Smooth muscle cell (in vitro differentiated cells): ENCODE measurements at regions not wholly inside any gene's neighbourhood (a gene's known extent, or its start where the extent isn't known, plus 50 kb on each side); places are given as distances from the start of the nearest gene placed in this dataset.

ENCODE experiments used
- DNase-seq: peaks from one replicate; lab custom pipeline; 2025; ENCODE audit not compliant: unreplicated experiment; lab: John Stamatoyannopoulos, UW
- H2AFZ ChIP-seq: fragments of 200-600 bp; sonication (generic); 2 replicates; pipeline ENCODE4 v1.6.0; 2016; ENCODE audit warnings: antibody characterized with exemption, low read depth, mild to moderate bottlenecking
- H3F3A ChIP-seq: fragments of 200-600 bp; sonication (generic); 2 replicates; pipeline ENCODE4 v1.6.0; 2017; ENCODE audit warnings: antibody characterized with exemption, low read depth
- H3K27ac ChIP-seq: fragments of 200-600 bp; sonication (generic); 2 replicates; pipeline ENCODE4 v1.5.1; 2016; ENCODE audit warnings: low read depth, mild to moderate bottlenecking
- H3K27me3 ChIP-seq: fragments of 200-600 bp; sonication (generic); 2 replicates; pipeline ENCODE4 v1.6.1; 2016; ENCODE audit warnings: low read depth, mild to moderate bottlenecking
- H3K36me3 ChIP-seq: fragments of 200-600 bp; sonication (generic); 2 replicates; pipeline ENCODE4 v1.5.1; 2016; ENCODE audit warnings: low read depth
- H3K4me1 ChIP-seq: fragments of 200-600 bp; sonication (generic); 2 replicates; pipeline ENCODE4 v1.5.1; 2016; ENCODE audit warnings: low read depth
- H3K4me2 ChIP-seq: fragments of 200-600 bp; sonication (generic); 2 replicates; pipeline ENCODE4 v1.6.0; 2016; ENCODE audit warnings: mild to moderate bottlenecking
- H3K4me3 ChIP-seq: fragments of 200-600 bp; sonication (generic); 2 replicates; pipeline ENCODE4 v1.5.1; 2016; ENCODE audit warnings: mild to moderate bottlenecking
- H3K79me2 ChIP-seq: fragments of 200-600 bp; sonication (generic); 2 replicates; pipeline ENCODE4 v1.6.0; 2016; ENCODE audit warnings: low read depth, mild to moderate bottlenecking
- H3K9ac ChIP-seq: fragments of 200-600 bp; sonication (generic); 2 replicates; pipeline ENCODE4 v1.6.0; 2016; ENCODE audit warnings: low read depth
- H3K9me3 ChIP-seq: fragments of 200-600 bp; sonication (generic); replicated peaks from 2 replicates; pipeline ENCODE4 v1.5.1; 2016; ENCODE audit warnings: low read depth
- H4K20me1 ChIP-seq: fragments of 200-600 bp; sonication (generic); 2 replicates; pipeline ENCODE4 v1.6.0; 2016; ENCODE audit warnings: low read depth
- WGBS: methylation state at CpG from one replicate; pipeline ENCODE4 v1.1.7; 2016; ENCODE audit warnings: low lambda C conversion rate; 5-methylcytosine and 5-hydroxymethylcytosine counted together
- TF ChIP-seq, protein P1 (sequence below): fragments of 200-600 bp; sonication (generic); IDR thresholded peaks from 2 replicates; pipeline ENCODE4 v1.5.1; 2017; ENCODE audit warnings: borderline replicate concordance, mild to moderate bottlenecking, antibody characterized with exemption; ENCODE audit not compliant: insufficient read depth, poor library complexity, severe bottlenecking

DNA sequence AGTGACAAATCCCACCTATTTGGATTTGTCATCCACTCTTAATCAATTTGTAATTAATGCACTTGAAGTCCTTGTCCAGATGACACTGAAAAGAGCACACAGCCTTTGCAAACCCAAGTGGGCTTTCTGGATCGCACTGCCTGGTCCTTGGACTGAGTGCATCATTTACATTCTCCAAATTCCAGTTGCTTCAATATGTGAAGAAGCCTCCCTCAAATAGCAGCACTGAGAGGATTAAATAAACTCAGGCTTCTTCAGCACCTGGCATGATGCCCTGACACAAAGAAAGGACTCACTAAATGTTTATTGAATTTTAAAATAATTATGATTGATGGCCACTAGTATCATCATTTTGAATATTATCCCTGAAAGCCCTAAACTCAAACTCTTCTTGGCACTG lies 496.5 kb downstream of the VRK1 start:
- TF ChIP-seq, protein P1, sequence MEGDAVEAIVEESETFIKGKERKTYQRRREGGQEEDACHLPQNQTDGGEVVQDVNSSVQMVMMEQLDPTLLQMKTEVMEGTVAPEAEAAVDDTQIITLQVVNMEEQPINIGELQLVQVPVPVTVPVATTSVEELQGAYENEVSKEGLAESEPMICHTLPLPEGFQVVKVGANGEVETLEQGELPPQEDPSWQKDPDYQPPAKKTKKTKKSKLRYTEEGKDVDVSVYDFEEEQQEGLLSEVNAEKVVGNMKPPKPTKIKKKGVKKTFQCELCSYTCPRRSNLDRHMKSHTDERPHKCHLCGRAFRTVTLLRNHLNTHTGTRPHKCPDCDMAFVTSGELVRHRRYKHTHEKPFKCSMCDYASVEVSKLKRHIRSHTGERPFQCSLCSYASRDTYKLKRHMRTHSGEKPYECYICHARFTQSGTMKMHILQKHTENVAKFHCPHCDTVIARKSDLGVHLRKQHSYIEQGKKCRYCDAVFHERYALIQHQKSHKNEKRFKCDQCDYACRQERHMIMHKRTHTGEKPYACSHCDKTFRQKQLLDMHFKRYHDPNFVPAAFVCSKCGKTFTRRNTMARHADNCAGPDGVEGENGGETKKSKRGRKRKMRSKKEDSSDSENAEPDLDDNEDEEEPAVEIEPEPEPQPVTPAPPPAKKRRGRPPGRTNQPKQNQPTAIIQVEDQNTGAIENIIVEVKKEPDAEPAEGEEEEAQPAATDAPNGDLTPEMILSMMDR = no peak
- H3K36me3 ChIP-seq = no peaks in the 10 kb centered on the region
- 59% methylated on average over 1 of the region's 1 CpG for WGBS
- H3F3A ChIP-seq = no peaks in the 10 kb centered on the region
- H3K27ac ChIP-seq = no peak overlapping the region
- H3K4me2 ChIP-seq = no peak overlapping the region
- no peak overlapping the region for H3K4me3 ChIP-seq
- H3K27me3 ChIP-seq = no peaks in the 10 kb centered on the region
- no peaks in the 10 kb centered on the region for H3K4me1 ChIP-seq
- H2AFZ ChIP-seq = no peak overlapping the region
- DNase-seq = no peak
- no peaks in the 10 kb centered on the region for H3K79me2 ChIP-seq
- no peaks in the 10 kb centered on the region for H4K20me1 ChIP-seq
- no peaks in the 10 kb centered on the region for H3K9me3 ChIP-seq
- H3K9ac ChIP-seq = no peak overlapping the region

DNA sequence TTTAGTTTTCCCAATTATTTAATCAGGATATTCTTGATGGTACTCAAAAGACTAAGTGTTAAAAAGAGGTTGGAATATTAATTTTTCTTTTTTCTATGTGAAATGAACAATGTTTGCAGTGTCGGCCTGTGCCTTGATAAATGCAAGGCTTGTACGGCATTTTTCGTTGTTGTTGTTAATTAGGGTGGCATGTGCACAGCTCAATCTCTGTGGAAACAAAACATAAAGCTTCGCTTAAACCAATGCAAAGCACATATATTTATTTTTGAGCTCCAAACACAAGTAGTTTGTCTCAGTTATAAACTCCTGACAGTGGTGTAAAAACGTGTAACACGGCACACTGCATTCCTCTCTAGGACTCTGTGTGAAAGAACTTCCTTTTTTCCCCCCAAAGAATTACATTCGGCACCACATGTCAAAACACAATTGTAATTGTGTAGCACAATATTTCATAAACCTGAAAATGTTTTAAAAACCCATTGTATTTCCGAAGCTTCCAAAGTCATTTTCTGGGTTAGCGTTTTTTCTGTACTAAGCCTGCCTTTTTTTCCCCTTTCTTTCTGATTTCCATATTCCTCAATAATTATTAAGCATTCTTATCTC lies 498.0 kb downstream of the VRK1 start:
- Histone ChIP-seq H3K9me3 (no peaks in the 10 kb centered on the region), H3K36me3 (no peaks in the 10 kb centered on the region), H3K4me2 (no peak overlapping the region), H3K27ac (no peak overlapping the region), H3K9ac (no peak overlapping the region), H4K20me1 (no peaks in the 10 kb centered on the region), H3K4me3 (no peak overlapping the region), H3K4me1 (no peaks in the 10 kb centered on the region), H3K79me2 (no peaks in the 10 kb centered on the region), H3F3A (no peaks in the 10 kb centered on the region), H2AFZ (no peak overlapping the region), H3K27me3 (peaks cover 5% of the 10 kb centered on the region)
- DNase-seq = no peak
- TF ChIP-seq, protein P1 = no peak
- 95% methylated on average over 9 of the region's 9 CpGs for WGBS

- Histone ChIP-seq H3K9me3 (no peaks in the 10 kb centered on the region), H2AFZ (no peak overlapping the region), H3K4me3 (no peak overlapping the region), H3F3A (no peaks in the 10 kb centered on the region), H3K36me3 (no peaks in the 10 kb centered on the region), H3K27me3 (peaks cover 10% of the 10 kb centered on the region), H3K79me2 (no peaks in the 10 kb centered on the region), H3K9ac (no peak overlapping the region), H3K27ac (no peak overlapping the region), H3K4me2 (no peak overlapping the region), H4K20me1 (no peaks in the 10 kb centered on the region), H3K4me1 (no peaks in the 10 kb centered on the region)
- TF ChIP-seq, protein P1 = no peak
- WGBS = 94% methylated on average over 1 of the region's 1 CpG
- no peak for DNase-seq
These were observed 499.0 kb downstream of the VRK1 start for GRCh38 chr14:97296176-97296575.

- H2AFZ ChIP-seq = no peak overlapping the region
- WGBS = 90% methylated on average over 10 of the region's 10 CpGs
These were observed 499.9 kb downstream of the VRK1 start for GRCh38 chr14:97297100-97297499.

More at GRCh38 chr14:97297100-97297499, 499.9 kb downstream of the VRK1 start:
- Histone ChIP-seq H3K79me2 (no peaks in the 10 kb centered on the region), H3K36me3 (no peaks in the 10 kb centered on the region), H3K4me3 (no peak overlapping the region), H3K4me1 (no peaks in the 10 kb centered on the region), H3K4me2 (no peak overlapping the region), H3F3A (no peaks in the 10 kb centered on the region), H3K9ac (no peak overlapping the region), H3K27me3 (peaks cover 10% of the 10 kb centered on the region), H4K20me1 (no peaks in the 10 kb centered on the region), H3K27ac (no peak overlapping the region), H3K9me3 (no peaks in the 10 kb centered on the region)
- no peak for DNase-seq
- TF ChIP-seq, protein P1 = no peak
